ENCODE measurements at regions not wholly inside any gene's neighbourhood (a gene's known extent, or its start where the extent isn't known, plus 50 kb on each side); places are given as distances from the start of the nearest gene placed in this dataset.

GRCh38 chr10:130664526-130664925 lies 528.3 kb downstream of the GLRX3 start:
- no peaks in the 10 kb centered on the region for H3K36me3 ChIP-seq (ENCODE audit: insufficient read depth, low read length, poor library complexity, severe bottlenecking)
- intact Hi-C loops (cut with micrococcal nuclease; ENCODE audit: unreplicated experiment) = no loop called here
- no peak for DNase-seq (ENCODE audit: low spot score)
- no TSS peak for BruUV-seq (replicated peaks)
- TF ChIP-seq, protein P1, sequence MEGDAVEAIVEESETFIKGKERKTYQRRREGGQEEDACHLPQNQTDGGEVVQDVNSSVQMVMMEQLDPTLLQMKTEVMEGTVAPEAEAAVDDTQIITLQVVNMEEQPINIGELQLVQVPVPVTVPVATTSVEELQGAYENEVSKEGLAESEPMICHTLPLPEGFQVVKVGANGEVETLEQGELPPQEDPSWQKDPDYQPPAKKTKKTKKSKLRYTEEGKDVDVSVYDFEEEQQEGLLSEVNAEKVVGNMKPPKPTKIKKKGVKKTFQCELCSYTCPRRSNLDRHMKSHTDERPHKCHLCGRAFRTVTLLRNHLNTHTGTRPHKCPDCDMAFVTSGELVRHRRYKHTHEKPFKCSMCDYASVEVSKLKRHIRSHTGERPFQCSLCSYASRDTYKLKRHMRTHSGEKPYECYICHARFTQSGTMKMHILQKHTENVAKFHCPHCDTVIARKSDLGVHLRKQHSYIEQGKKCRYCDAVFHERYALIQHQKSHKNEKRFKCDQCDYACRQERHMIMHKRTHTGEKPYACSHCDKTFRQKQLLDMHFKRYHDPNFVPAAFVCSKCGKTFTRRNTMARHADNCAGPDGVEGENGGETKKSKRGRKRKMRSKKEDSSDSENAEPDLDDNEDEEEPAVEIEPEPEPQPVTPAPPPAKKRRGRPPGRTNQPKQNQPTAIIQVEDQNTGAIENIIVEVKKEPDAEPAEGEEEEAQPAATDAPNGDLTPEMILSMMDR (conservative IDR thresholded peaks at IDR 0.05; ENCODE audit: low read depth, low read length) = no peak
- no peak for TF ChIP-seq EZH2 (IDR thresholded peaks at IDR 0.05; ENCODE audit: borderline replicate concordance, low read depth, low read length, poor library complexity, severe bottlenecking)
- H3K27me3 ChIP-seq (replicated peaks; ENCODE audit: insufficient read depth, low read depth, low read length, poor library complexity) = no peaks in the 10 kb centered on the region
- ChIA-PET POLR2A (ENCODE audit: low non-redundant PET) (no interaction called here), CTCF (no interaction called here)
- H3K4me3 ChIP-seq (ENCODE audit: low read depth, low read length, poor library complexity, severe bottlenecking) = no peak overlapping the region
- no peaks in the 10 kb centered on the region for H3K4me1 ChIP-seq (ENCODE audit: insufficient read depth, low read length, poor library complexity, severe bottlenecking)
- no peak overlapping the region for H3K27ac ChIP-seq (ENCODE audit: low read depth, low read length, poor library complexity, severe bottlenecking)
- H3K9me3 ChIP-seq (ENCODE audit: low read depth, low read length, poor library complexity, severe bottlenecking) = no peaks in the 10 kb centered on the region

DNA sequence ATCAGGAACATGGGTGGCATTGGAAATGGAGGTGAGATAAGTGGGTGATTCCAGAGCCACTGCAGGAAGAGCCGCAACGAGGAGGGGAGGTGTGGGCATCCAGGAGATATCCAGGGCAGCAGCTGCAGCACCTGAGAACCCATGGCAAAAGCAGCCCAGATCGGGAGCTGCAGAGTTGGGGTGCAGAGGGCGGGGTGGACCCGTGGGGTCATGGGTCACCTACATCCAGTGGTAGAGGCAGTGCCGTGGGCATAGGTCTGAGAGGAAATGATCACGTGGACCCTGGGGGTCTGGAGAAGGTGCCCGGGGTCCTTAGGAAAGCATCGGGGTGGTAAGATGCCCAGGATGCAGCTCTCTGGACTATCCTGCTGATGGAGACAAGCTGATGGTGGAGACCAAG lies 530.0 kb downstream of the GLRX3 start:
- no peak overlapping the region for H3K27ac ChIP-seq (ENCODE audit: low read depth, low read length, poor library complexity, severe bottlenecking)
- DNase-seq (ENCODE audit: low spot score) = no peak
- H3K36me3 ChIP-seq (ENCODE audit: insufficient read depth, low read length, poor library complexity, severe bottlenecking) = no peaks in the 10 kb centered on the region
- ChIA-PET POLR2A (ENCODE audit: low non-redundant PET) (no interaction called here), CTCF (no interaction called here)
- H3K4me1 ChIP-seq (ENCODE audit: insufficient read depth, low read length, poor library complexity, severe bottlenecking) = no peaks in the 10 kb centered on the region
- TF ChIP-seq EZH2 (IDR thresholded peaks at IDR 0.05; ENCODE audit: borderline replicate concordance, low read depth, low read length, poor library complexity, severe bottlenecking) = no peak
- TF ChIP-seq, protein P1 (conservative IDR thresholded peaks at IDR 0.05; ENCODE audit: low read depth, low read length) = no peak
- H3K27me3 ChIP-seq (replicated peaks; ENCODE audit: insufficient read depth, low read depth, low read length, poor library complexity) = no peaks in the 10 kb centered on the region
- H3K4me3 ChIP-seq (ENCODE audit: low read depth, low read length, poor library complexity, severe bottlenecking) = no peak overlapping the region
- BruUV-seq (replicated peaks) = no TSS peak
- no peaks in the 10 kb centered on the region for H3K9me3 ChIP-seq (ENCODE audit: low read depth, low read length, poor library complexity, severe bottlenecking)
- intact Hi-C loops (cut with micrococcal nuclease; ENCODE audit: unreplicated experiment) = no loop called here

DNA sequence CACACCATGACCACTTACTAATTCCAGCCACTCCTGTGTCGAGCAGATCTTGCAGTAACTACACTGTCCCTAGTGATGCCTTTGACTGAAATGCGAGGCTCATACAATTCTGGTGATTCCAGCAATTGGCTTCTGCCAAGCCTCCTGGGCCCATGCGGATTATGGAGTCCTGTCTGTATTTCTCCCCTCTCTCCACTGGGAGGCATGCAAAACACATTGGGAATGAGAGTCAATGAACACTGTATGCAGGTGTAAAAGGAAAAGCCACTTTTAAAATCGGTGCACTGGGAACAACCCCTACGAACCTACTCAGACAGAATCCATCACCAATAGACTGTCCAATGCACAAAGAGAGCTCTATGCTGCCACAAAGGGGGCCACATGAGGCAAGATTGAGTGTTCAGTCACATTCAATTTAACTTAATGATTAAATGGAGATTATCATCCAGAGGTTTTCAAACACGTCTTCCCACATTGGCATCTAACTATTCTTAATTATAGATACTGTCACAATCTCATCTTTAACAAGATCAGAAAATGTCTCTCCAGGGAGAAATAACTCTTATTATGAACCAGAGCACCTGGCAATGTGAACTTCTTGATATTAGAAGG lies 550.6 kb downstream of the GLRX3 start:
- BruUV-seq (replicated peaks) = no TSS peak
- TF ChIP-seq, protein P1 (conservative IDR thresholded peaks at IDR 0.05; ENCODE audit: low read depth, low read length) = peak; percentile 70
- TF ChIP-seq EZH2 (IDR thresholded peaks at IDR 0.05; ENCODE audit: borderline replicate concordance, low read depth, low read length, poor library complexity, severe bottlenecking) = no peak
- H3K36me3 ChIP-seq (ENCODE audit: insufficient read depth, low read length, poor library complexity, severe bottlenecking) = no peaks in the 10 kb centered on the region
- H3K27me3 ChIP-seq (replicated peaks; ENCODE audit: insufficient read depth, low read depth, low read length, poor library complexity) = no peaks in the 10 kb centered on the region
- no peaks in the 10 kb centered on the region for H3K4me1 ChIP-seq (ENCODE audit: insufficient read depth, low read length, poor library complexity, severe bottlenecking)
- no peak overlapping the region for H3K27ac ChIP-seq (ENCODE audit: low read depth, low read length, poor library complexity, severe bottlenecking)
- peak; percentile 75 for DNase-seq (ENCODE audit: low spot score)
- no peak overlapping the region for H3K4me3 ChIP-seq (ENCODE audit: low read depth, low read length, poor library complexity, severe bottlenecking)
- ChIA-PET POLR2A (ENCODE audit: low non-redundant PET) (no interaction called here), CTCF (no interaction called here)
- intact Hi-C loops (cut with micrococcal nuclease; ENCODE audit: unreplicated experiment) = loop anchor here (5.0 kb wide), 2 partner anchors 626 to 1101 kb away; partner anchors contain the start of gene TCERG1L
- peaks cover 11% of the 10 kb centered on the region for H3K9me3 ChIP-seq (ENCODE audit: low read depth, low read length, poor library complexity, severe bottlenecking)

Measured in A673 (cell line).